GM21529 (cell line): ENCODE measurements at regions not wholly inside any gene's neighbourhood (a gene's known extent, or its start where the extent isn't known, plus 50 kb on each side); places are given as distances from the start of the nearest gene placed in this dataset.

Source experiments
- ATAC-seq: cut with Tn5 transposase; IDR thresholded peaks from one replicate; pipeline ENCODE4 v1.9.1; 2021; ENCODE audit not compliant: unreplicated experiment

DNA sequence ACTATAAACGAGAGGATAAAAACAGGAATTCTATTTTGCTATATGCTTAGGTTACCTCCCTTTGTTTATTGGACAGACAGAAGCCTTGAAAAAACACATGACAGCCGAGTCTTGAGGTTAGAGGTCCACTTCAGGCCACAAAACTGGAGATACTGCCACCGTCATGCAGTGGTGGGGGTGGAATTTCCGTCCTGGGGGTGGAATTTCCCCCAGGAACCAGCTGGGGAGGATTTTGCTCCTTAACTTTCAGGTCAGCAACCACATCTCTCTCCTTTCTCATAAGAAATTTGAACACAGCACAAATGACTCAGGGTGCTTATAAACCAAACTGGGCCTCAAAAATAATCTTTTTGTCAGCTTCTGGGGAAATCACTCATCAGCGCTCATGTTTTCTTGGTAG is 545.8 kb upstream of the ADAMTS9 start:
- ATAC-seq: no peak

DNA sequence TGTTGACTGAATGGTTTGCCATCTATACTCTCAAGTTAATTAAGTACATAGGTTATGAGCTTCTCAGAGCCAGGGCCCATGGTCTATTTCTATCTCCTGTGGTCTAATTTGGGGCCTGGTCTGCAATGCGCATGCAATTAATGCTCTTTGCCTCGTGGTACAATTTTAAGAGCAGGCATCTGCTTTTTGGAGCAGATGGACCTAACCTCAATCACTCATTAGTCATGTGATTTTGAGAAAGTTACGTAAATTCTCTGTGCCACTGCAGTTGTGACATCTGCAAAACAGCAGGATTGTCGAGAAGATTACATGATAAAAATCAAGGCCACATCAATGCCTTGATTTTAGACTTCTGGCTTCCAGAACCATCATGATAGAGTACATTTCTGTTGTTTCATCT is 543.7 kb upstream of the ADAMTS9 start:
- no peak for ATAC-seq

DNA sequence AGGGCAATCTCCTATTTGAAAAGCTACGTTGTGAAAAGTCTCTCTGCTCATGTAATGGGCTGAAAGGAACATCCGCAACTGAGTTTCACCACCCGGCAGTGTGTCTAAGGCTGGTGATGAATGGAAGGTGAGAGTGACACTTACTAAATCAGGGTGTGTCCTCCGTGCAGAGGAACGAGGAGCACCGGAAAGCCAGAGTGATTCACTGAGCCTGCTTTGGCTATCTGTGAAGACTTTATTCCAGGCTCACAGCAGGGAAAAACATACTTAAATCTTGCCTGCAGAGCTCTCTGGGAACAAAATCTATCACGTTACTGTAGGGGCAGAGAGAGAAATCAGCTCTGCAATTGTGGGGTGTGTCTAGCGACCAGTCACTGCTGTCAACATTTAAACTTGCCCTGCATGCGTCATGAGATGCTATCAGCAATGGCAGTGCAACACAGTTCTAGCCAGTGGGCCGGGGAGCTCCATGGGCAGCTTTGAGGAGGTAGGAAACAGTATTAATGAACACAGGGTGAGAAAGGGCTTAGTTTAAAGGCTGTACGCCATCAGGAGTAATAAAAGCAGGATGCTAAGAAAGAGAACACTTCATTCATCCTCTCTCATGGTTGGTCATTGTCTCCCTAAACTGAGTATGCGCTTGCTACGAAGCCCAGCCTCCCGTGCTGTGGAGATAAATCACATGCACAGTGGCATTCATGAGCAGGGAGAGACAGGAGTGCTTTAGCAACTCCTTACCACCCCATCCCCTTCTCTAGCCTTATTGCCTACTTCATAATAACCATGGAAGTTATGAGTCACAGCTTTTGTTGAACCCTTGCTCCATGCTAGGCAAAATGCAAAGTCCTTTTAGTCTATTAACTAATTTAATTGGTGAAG is 542.7 kb upstream of the ADAMTS9 start:
- no peak for ATAC-seq

DNA sequence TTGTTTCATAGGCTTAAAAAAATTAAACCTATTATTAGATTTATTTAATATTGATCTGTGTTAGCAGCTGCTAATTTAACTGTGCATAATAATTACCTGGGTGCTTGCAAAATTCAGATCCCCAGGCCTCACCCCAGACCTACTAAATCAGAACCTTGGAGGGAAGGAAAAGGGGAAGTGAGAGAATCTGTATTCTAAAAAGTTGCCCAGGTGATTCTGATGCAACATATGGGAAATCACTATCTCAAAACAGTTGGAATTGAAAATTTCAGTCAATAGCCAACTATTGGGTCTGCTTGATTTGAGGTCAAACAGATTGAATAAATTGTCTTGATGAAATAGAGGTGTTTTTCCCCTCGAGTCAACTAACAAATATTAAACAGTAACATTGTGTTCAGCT is 538.5 kb upstream of the ADAMTS9 start:
- ATAC-seq: no peak

DNA sequence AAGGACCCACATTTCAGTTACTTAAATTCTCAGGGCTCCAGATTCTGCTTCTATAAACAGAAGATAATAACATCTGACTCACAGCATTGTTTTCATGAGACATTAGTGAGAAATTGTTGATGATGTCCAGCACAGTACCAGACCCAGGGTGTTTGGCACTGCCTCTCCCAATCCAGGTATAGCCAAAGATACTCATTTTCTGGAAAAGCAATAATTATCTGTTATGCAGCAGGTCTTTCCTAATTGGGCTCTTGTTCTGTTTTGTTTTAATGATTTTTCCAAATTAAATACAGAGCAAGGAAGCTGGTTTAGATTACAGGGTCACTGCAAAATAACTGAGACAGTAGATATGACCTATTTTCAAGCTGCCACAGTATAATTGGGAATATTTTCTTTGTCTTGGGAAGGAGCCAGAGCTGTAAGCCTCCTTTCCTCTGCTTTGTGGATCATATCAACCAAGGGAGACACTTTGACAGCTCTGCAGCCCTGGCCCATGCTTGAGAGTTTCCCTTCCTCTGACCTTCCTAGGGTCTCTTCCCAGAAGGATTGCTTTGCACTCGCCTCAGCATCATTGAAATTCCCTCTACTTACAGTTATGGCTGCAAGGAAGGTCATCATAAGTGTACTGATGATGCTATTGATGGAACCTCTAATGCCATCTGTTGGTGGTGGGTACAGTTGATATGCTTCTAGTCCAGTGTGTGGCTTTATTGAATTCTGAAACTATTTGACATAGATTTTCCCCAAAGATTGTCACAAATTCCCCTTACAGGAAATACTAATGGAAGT is 522.4 kb upstream of the ADAMTS9 start:
- no peak for ATAC-seq

DNA sequence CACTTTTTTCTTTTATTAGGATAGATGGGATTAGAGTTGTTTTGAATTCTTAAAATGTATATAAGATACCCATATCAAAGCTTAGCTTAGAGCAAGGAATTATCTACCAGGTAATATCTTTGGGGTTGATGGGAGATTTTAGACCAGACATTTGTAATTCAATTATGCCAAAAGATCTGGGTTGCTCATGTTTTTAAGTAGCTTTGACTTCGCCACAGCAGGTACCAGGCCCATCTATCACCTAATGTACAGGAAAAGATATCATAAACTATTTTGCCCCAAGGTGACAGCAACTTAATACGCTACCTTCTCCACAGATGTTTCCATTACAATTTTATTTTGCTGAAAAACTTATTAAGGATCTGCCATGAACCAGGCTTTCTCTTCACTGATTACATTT is 514.6 kb upstream of the ADAMTS9 start:
- no peak for ATAC-seq

DNA sequence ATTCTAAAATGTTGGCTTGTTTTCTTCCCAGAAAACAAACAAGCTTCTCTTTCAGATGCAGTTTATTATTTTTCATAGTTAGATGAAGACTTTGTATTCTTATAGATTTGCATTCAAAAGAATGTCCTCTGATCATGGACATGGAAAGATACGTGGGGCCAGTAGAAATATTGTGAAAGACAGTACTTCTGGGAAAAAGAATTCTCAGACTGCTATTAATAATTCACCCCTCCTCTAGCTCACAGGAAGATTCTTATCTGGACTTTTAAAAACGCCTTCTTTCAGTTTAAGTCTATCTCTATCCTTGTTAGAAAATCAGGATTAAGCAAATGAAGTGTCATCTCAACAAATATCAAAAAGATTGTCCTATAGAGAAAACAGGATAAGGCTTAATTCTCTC is 514.1 kb upstream of the ADAMTS9 start:
- no peak for ATAC-seq

DNA sequence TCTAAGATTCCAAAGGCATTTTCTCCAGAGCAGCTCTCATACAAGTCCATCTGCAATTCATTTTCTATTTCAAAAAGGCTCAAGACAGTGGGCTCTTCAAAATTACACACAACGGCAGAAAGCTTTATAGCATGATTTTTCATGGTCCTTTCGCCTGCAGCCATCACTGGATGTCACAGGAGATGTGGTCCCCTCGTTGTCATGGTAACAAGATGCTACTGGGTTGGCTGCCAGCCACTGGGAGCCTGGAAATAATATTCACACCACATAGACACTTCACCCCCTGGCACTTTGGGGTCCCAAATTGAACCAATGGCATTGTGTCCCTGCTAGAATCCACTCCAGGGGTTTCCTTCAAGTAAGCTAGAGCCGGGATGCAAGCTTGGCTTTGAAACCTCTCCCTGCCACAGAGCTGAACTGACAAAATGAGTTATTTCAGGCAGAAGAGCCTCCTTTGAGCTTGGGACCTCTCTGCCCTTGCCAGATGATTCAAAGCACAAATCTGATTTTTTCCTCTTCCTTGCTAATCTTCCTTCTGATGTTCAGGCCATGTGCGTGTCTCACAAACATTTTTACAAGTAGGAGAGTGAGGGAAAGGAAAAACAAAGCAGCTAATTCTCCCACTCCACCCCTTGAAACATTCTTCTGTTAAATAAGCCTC is 512.6 kb upstream of the ADAMTS9 start:
- no peak for ATAC-seq

DNA sequence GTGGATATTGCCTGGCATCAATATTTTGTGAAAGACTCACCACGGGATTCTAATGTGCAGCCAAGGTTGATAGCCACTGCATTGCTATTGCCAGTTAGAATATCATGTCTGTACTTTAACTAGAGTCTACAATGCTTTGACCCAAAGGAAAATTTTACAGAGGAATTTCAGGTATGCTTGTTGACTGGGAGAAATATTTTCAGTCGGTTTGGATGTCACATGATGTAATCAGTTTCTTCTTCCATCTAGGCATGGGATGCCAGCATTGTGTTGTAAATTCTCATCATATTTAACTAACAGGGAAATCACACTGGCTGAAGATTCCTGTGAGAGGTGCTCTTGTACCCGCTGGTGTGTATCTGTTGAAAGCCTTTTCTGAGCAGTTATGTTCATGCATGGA is 508.9 kb upstream of the ADAMTS9 start:
- ATAC-seq: no peak

DNA sequence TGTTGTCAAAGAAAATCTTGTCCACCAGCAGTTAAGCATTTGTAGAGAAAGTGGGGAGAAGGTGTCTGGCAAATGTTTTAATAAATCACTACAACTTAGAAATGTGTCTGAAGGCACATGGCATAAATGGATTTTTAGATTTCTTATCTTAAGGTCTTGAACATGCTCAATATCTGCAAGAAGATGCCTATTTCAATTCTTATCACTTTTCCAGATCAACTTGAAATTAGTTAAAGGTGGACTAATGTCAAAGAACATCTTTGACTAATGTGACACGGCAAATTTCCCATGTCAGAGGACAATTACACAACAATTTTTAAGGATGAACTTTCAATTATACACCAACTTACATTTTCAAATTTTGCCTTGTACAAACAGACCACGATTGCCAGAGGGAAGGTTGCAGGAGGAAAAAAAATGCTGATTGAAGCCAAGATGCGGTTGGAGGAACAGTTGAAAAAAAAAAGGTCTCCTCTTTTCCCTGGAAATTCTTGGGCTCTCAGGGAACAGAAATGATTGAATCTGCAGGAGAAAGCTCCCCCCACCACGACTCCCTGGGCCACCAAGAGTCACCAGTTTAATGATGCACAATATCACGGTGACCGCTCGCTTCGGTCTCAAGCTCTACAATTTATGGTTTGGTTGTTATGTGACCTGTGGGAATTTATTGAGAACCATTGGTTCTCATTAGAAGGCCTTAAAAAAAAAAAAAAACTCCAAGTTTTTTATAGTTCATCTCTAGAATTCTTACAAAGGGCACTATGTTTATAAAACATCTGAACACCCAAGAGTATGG is 507.6 kb upstream of the ADAMTS9 start:
- ATAC-seq: no peak

DNA sequence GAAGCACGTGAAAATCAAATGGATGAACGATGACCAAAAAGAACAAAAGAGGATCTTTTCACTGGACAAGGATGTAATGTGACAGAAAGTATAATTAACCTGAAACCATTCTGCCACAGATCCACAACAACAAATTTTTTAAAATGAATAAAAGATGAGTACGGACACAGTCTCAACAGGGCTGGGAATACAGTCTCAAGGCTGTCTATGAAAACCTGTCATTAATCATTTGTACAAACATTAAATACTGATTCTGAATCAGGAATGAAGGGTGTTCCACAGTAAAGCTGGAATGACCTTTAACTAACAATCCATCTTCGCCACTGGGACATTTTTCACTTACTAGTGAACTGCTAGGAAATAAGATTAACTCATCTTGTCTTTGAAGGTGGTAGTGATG is 506.9 kb upstream of the ADAMTS9 start:
- ATAC-seq: no peak

DNA sequence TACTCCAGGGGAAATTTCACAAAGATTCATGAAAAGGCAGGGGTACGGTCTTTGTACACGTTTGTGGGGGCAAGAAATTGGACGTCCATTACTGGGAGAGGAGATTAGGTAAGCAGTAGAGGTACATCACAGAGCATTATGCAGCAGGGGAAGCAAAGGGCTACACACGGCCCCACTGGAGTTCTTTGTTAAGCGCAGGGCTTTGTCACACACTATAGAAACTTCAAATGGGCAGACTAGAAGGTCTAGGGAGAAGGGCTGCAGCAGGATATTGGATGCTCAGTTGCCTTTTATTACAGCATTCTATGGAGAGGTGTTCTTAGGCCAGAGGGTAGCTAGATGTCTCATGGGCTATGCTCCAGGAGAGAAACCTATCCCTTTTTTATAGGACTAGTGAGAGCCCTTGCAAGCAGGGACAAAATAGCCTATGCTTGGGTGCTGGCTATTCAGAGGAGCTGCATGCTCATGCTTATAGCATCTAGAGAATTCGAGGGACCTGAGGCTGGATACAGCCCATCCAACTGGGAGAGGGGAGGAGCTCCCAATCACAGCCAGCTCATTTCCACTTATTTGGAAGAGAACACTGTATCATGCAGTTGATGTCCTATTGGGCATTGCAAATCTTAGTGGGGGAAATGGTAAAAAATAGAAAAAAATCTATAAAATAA is 506.4 kb upstream of the ADAMTS9 start:
- no peak for ATAC-seq

DNA sequence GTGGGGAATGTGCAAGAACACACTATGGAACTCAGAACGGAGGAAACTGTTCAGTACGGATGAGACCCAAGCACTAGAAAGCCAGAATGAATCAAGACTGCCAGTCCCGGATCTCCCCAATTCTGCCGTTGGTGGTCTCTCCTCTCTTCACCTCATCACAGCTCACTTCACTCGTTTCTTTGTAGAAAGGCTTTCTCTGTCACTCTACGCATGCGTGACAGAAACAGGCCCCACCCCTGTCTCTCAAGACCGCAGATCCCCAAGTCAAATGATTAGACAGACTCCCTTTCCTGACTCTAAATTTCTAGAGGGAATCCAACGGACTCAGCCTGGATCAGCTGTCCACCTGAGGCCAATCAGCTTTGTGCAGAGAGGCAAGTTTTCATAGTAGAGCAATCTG is 505.7 kb upstream of the ADAMTS9 start:
- ATAC-seq: no peak

DNA sequence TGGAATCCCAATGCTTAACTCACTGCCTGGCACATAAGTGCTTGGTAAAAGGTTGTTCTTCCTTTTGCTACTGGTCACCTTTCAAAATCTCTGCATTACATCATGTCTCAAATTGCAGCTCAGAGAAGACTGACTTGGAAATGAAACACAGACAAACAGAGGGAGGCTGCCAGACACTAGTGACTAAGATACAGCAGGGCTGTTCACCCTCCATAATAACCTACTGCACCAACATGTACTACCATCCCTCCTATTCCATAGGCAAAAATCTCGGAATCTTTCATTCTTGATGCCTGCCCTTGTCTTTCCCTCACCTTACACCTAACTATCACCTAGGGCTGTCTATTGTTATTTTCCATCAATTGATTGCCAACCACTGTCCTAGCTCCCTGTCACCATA is 502.3 kb upstream of the ADAMTS9 start:
- no peak for ATAC-seq

DNA sequence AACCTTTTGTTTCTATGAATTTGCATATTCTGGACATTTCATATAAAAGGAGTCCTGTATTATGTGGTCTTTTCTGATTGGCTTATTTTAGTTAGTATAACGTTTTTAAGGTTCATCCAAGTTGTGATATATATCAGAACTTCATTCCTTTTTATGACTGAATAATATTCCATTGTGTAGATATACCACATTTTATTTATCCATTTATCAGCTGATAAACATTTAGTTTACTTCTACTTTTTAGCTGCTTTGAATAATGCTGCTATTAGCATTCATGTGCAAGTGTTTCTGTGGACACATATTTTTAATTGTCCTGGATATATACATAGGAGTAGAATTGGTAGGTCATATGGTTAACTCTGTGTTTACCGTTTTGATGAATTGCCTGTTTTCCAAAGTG is 498.5 kb upstream of the ADAMTS9 start:
- no peak for ATAC-seq

DNA sequence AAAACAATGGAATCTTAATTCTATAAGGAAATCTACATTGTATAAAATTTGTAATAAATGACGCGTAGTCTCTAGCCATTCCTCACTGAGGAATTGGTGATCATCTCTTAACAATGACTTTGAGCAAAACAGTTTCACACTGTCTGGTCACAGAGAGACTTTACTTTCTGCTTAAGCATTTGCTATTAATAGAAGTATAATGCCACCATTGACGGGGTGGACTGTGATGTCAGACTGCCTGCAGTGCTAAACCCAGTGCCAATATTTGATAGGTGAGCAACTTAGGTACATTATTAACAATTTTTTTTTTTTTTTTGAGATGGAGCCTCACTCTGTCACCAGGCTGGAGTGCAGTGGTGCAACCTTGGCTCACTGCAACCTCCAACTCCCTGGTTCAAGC is 494.9 kb upstream of the ADAMTS9 start:
- no peak for ATAC-seq

DNA sequence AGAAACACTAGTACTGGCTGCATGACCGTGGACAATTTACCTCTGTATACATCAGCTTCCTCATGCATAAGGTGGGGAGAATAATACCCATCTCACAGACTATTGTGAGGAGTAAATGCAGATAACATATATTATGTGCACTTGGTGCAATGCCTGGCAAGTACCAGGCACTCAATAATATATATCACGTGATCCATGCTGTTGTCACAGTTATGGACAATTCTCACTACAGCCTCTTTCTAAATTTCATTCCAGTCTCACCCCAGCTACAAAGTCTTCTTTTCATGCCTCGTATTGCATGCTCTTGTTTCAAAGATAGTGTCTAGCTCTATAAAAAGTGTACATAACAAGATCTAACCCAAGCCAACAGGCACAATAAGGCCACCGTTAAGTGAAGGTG is 494.3 kb upstream of the ADAMTS9 start:
- ATAC-seq: no peak

DNA sequence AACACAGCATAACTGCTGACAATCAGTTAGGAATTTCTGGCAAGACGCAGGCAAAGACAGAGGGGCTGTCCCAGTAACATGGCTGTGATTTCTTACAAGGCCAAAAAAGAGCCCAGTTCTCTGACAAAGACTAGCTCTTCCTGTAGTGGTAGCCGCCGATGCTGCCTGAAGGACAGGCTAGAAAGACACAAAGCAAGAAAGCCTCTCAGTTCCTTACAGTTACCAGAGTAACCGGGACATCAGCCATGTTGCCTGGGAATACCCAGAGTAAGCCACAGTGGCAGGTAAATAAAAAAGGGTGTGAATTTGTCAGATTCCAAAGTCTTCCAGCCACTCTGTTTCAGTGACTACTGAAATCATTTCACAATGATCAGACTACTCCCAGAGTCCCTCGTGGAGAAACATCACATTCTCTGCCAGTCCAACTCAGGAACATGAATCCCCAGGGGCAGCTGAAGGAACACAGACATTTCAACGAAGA is 493.6 kb upstream of the ADAMTS9 start:
- ATAC-seq: no peak

DNA sequence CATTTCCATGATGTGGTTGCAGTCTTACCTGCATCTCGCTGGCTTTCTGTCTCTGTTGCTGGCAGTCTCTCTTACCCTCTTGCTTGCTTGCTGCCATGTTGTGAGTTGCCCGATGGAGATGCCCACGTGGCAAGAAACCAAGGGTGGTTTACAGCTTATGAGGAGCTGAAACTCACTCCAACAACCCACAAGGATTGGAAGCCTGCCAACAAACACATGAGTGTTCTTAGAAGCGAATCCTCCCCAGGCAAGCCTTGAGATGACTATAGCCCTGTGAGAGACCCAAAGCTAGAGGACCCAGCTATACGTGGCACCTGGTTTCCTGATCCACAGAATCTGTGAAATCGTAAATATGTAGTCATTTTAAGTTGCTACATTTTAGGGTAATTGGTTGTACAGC is 490.9 kb upstream of the ADAMTS9 start:
- no peak for ATAC-seq

DNA sequence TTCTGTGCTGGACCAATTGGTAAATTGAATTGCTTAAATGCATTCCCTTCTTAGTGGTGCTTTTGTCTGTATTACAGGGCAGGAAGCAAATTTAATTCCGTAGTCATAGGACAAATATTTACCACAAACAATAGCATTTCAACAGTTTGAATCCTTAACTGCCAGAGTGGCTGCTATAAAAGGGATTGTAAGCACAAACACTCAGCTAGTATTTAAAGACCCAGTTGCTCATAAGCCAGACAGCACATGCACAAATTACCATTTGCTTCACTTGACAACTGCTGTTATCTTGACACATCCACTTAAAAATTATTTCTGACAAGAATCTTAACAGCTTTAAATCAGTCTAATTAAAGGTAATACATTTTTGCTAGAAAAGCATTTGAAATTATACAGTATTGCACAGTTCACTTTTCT is 490.2 kb upstream of the ADAMTS9 start:
- ATAC-seq: no peak
